GM12878 (cell line): ENCODE measurements at regions not wholly inside any gene's neighbourhood (a gene's known extent, or its start where the extent isn't known, plus 50 kb on each side); places are given as distances from the start of the nearest gene placed in this dataset.

ENCODE experiments used
- ATAC-seq: fragments of 200-7000 bp; cut with Tn5 transposase; 3 replicates; pipeline ENCODE4 v1.9.1; 2020; ENCODE audit warnings: mild to moderate bottlenecking, moderate library complexity
- BruUV-seq: library from RNA; stranded (reverse); fragments of 400-500 nt; replicated peaks from 2 replicates; lab custom pipeline; 2021; lab: Mats Ljungman, UMichigan
- CTCF ChIA-PET: fragments of 300-600 bp; sonication (Branson Sonifier 250); formaldehyde crosslinking; extraction: SDS; loops from one replicate; lab custom pipeline; 2021; ENCODE audit warnings: inconsistent platforms; lab: Yijun Ruan, JAX
- POLR2A ChIA-PET: fragments of 350-600 bp; formaldehyde crosslinking; extraction: SDS; loops from one replicate; lab custom pipeline; 2021; ENCODE audit warnings: inconsistent platforms; lab: Charles Lee
- RAD21 ChIA-PET: fragments of 300-600 bp; sonication (Branson Sonifier 250); formaldehyde crosslinking; loops from one replicate; lab custom pipeline; 2023; ENCODE audit warnings: antibody characterized with exemption; ENCODE audit not compliant: unreplicated experiment; lab: Charles Lee
- SMC1A ChIA-PET: fragments of 300-600 bp; sonication (Branson Sonifier 250); formaldehyde crosslinking; loops from one replicate; lab custom pipeline; 2023; ENCODE audit not compliant: unreplicated experiment, uncharacterized antibody; lab: Charles Lee
- DNase-seq: peaks from one replicate; pipeline ENCODE4 v3.0.0-alpha.2; 2011; ENCODE audit warnings: low read depth, low spot score
- FAIRE-seq: peaks from 3 replicates; lab custom pipeline; 2011; peaks lifted over from hg19 to GRCh38; lab: Jason Lieb, UNC
- H2AFZ ChIP-seq: 2 replicates; pipeline ENCODE4 v1.6.0; 2011; ENCODE audit warnings: low read depth, low read length, control low read depth; ENCODE audit not compliant: control insufficient read depth
- H3K27ac ChIP-seq: 2 replicates; pipeline ENCODE4 v1.5.1; 2011; ENCODE audit warnings: control low read depth; ENCODE audit not compliant: control insufficient read depth, insufficient read depth
- H3K27me3 ChIP-seq, 2 experiments: replicated peaks in 1 of 2; 2 replicates each; pipeline versions ENCODE4 v1.6.0 to v1.6.1; 2011; ENCODE audit warnings: low read length in 1 of 2; ENCODE audit not compliant: control insufficient read depth in 2 of 2, insufficient read depth in 2 of 2
- H3K36me3 ChIP-seq, 2 experiments: 2 replicates each; pipeline ENCODE4 v1.5.1; 2011; ENCODE audit warnings: low read length in 1 of 2; ENCODE audit not compliant: control insufficient read depth in 2 of 2, insufficient read depth in 2 of 2
- H3K4me1 ChIP-seq: 2 replicates; pipeline ENCODE4 v1.6.1; 2011; ENCODE audit warnings: mild to moderate bottlenecking, low read length, moderate library complexity, mixed read lengths; ENCODE audit not compliant: control insufficient read depth, insufficient read depth
- H3K4me2 ChIP-seq: 2 replicates; pipeline ENCODE4 v1.6.0; 2011; ENCODE audit warnings: control low read depth; ENCODE audit not compliant: control insufficient read depth, insufficient read depth
- H3K4me3 ChIP-seq: fragments of 200-600 bp; sonication (generic); 2 replicates; pipeline ENCODE4 v1.5.1; 2016
- H3K79me2 ChIP-seq: 2 replicates; pipeline ENCODE4 v1.6.0; 2011; ENCODE audit warnings: low read length; ENCODE audit not compliant: control insufficient read depth, insufficient read depth
- H3K9ac ChIP-seq: 2 replicates; pipeline ENCODE4 v1.8.0; 2011; ENCODE audit warnings: low read length, control low read depth, mixed read lengths; ENCODE audit not compliant: control insufficient read depth, insufficient read depth
- H3K9me3 ChIP-seq: replicated peaks from 3 replicates; pipeline ENCODE4 v1.5.1; 2011; ENCODE audit warnings: mild to moderate bottlenecking, low read length; ENCODE audit not compliant: control insufficient read depth, insufficient read depth
- H4K20me1 ChIP-seq: 2 replicates; pipeline ENCODE4 v1.6.0; 2011; ENCODE audit not compliant: control insufficient read depth, insufficient read depth
- BRCA1 ChIP-seq: IDR thresholded peaks from 2 replicates; pipeline ENCODE4 v1.6.1; 2011; ENCODE audit warnings: low read depth, low read length, improper control_type of control experiment
- HDGF ChIP-seq: fragments of 450-650 bp; IDR thresholded peaks from 2 replicates; pipeline ENCODE4 v1.6.1; 2016; ENCODE audit warnings: antibody characterized with exemption
- KDM1A ChIP-seq: fragments of 200-600 bp; sonication (generic); IDR thresholded peaks from 2 replicates; pipeline ENCODE4 v1.6.1; 2016; ENCODE audit warnings: borderline replicate concordance
- MEF2B ChIP-seq: fragments of 450-650 bp; IDR thresholded peaks from 2 replicates; pipeline ENCODE4 v1.6.1; 2018; ENCODE audit warnings: mild to moderate bottlenecking, moderate library complexity; ENCODE audit not compliant: partially characterized antibody, poor library complexity, severe bottlenecking
- MYC ChIP-seq: IDR thresholded peaks from 2 replicates; pipeline ENCODE4 v1.6.1; 2011; ENCODE audit warnings: mild to moderate bottlenecking, low read length, moderate library complexity, inconsistent platforms; ENCODE audit not compliant: insufficient read depth, insufficient replicate concordance, insufficient read length, severe bottlenecking
- NR2F1 ChIP-seq: fragments of 450-650 bp; conservative IDR thresholded peaks from 2 replicates; pipeline ENCODE4 v1.6.1; 2017; ENCODE audit warnings: mild to moderate bottlenecking
- TARDBP ChIP-seq: IDR thresholded peaks from 2 replicates; pipeline ENCODE4 v1.6.1; 2016; ENCODE audit warnings: borderline replicate concordance
- TCF3 ChIP-seq: IDR thresholded peaks from 2 replicates; pipeline ENCODE4 v1.6.1; 2012; ENCODE audit warnings: low read depth, mild to moderate bottlenecking, low read length, borderline replicate concordance; ENCODE audit not compliant: insufficient read depth
- WGBS: methylation state at CpG from one replicate; pipeline ENCODE4 v1.1.6; 2016; ENCODE audit warnings: low lambda C conversion rate; ENCODE audit not compliant: insufficient replicate concordance, insufficient coverage; ENCODE audit errors: missing lambda C conversion rate; 5-methylcytosine and 5-hydroxymethylcytosine counted together
- in situ Hi-C: fragments of 300-500 bp; cut with MboI; formaldehyde crosslinking; loops from 9 replicates; pipeline ENCODE4 v1.14.3; 2018; ENCODE audit warnings: mixed read lengths
- intact Hi-C: fragments of 100-400 bp; cut with micrococcal nuclease; formaldehyde crosslinking; loops from one replicate; pipeline ENCODE4 v1.14.2; 2022; ENCODE audit not compliant: unreplicated experiment
- TF ChIP-seq, protein P1 (sequence below): IDR thresholded peaks from 2 replicates; pipeline ENCODE4 v1.6.1; 2011; ENCODE audit warnings: mild to moderate bottlenecking, low read depth, low read length, moderate library complexity; ENCODE audit not compliant: insufficient replicate concordance
- TF ChIP-seq, protein P2 (sequence below): fragments of 450-650 bp; IDR thresholded peaks from 2 replicates; pipeline ENCODE4 v1.6.1; 2018; ENCODE audit warnings: mild to moderate bottlenecking, low read depth, moderate library complexity; ENCODE audit not compliant: partially characterized antibody
- TF ChIP-seq, protein P3 (sequence below): IDR thresholded peaks from 2 replicates; pipeline ENCODE4 v1.6.1; 2012; ENCODE audit warnings: mild to moderate bottlenecking, low read depth, low read length

DNA sequence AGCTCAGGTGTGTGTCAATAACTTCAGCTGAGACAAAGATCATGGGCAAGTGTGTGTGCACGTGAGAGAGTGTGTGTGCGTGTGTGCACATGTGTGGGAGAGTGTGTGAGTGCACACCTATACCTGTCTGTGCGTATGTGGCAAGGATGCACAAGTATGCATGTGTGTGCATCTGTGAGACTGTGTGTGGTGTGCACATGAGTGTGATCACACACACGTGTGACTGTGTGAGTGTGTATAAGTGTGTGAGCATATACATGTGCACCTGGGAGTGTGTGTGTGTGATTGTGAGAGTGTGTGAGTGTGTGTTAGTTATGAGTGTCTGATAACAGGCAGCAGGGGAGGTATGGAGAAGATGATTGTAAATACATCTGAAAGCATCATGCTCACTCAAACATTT is 657.3 kb upstream of the PFKP start:
- ChIA-PET SMC1A (no interaction called here), CTCF (interaction anchor here (0.8 kb wide), 1 partner anchor 11 kb away, joined by 3 read pairs; no protein-coding TSS in a partner anchor), RAD21 (no interaction called here), POLR2A (no interaction called here)
- in situ Hi-C loops (no loop called here), intact Hi-C loops (no loop called here)
- no peak overlapping the region for H3K27ac ChIP-seq
- FAIRE-seq: no peak
- no peaks in the 10 kb centered on the region for H3K27me3 ChIP-seq
- H2AFZ ChIP-seq: no peak overlapping the region
- no peak for ATAC-seq
- no peaks in the 10 kb centered on the region for H3K79me2 ChIP-seq
- 0% methylated on average over 3 of the region's 4 CpGs for WGBS
- no peaks in the 10 kb centered on the region for H3K36me3 ChIP-seq
- H3K4me3 ChIP-seq: no peak overlapping the region
- TF ChIP-seq, protein P1, sequence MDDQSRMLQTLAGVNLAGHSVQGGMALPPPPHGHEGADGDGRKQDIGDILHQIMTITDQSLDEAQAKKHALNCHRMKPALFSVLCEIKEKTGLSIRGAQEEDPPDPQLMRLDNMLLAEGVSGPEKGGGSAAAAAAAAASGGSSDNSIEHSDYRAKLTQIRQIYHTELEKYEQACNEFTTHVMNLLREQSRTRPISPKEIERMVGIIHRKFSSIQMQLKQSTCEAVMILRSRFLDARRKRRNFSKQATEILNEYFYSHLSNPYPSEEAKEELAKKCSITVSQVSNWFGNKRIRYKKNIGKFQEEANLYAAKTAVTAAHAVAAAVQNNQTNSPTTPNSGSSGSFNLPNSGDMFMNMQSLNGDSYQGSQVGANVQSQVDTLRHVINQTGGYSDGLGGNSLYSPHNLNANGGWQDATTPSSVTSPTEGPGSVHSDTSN: no peak
- TF ChIP-seq MEF2B (no peak), MYC (no peak), TARDBP (no peak), BRCA1 (no peak), NR2F1 (no peak), HDGF (no peak)
- no peak for DNase-seq
- H4K20me1 ChIP-seq: no peaks in the 10 kb centered on the region
- H3K9ac ChIP-seq: no peak overlapping the region
- no peaks in the 10 kb centered on the region for H3K9me3 ChIP-seq
- no TSS peak for BruUV-seq
- H3K4me1 ChIP-seq: no peaks in the 10 kb centered on the region
- no peak overlapping the region for H3K4me2 ChIP-seq

DNA sequence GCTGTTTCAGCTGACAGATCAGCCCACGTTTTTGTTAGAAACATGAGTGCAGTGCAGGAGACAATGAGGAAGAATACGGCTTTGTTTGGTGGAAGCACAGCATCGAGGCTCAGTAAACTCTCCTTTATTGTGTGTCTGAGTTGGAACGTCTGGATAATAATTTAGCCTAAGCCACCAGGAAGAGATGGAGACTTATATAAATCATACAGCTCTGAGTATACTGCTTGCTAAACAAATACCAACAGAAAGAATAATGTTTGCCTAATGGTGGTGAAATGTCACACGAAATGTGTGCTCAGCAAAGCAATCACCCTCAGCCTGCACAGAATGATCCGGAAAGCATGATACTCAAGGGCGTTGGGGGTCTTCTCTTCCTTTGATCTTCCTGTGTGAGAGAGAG is 664.1 kb upstream of the ADARB2 start:
- Histone ChIP-seq H3K9me3 (no peaks in the 10 kb centered on the region), H3K27ac (no peak overlapping the region), H3K27me3 (no peaks in the 10 kb centered on the region; a peak in 1 of 4 replicates), H4K20me1 (no peaks in the 10 kb centered on the region), H3K9ac (no peak overlapping the region), H3K4me1 (no peaks in the 10 kb centered on the region), H2AFZ (no peak overlapping the region), H3K4me2 (no peak overlapping the region), H3K79me2 (no peaks in the 10 kb centered on the region), H3K36me3 (no peaks in the 10 kb centered on the region), H3K4me3 (no peak overlapping the region)
- no peak for ATAC-seq
- DNase-seq: no peak
- no peak for FAIRE-seq
- POLR2A ChIA-PET: no interaction called here
- CTCF ChIA-PET: no interaction called here
- in situ Hi-C loops (no loop called here), intact Hi-C loops (no loop called here)
- SMC1A ChIA-PET: no interaction called here
- 27% methylated on average over 7 of the region's 7 CpGs for WGBS
- RAD21 ChIA-PET: no interaction called here
- BruUV-seq: no TSS peak
- TF ChIP-seq KDM1A (no peak), BRCA1 (no peak), TCF3 (no peak)
- TF ChIP-seq, protein P2, sequence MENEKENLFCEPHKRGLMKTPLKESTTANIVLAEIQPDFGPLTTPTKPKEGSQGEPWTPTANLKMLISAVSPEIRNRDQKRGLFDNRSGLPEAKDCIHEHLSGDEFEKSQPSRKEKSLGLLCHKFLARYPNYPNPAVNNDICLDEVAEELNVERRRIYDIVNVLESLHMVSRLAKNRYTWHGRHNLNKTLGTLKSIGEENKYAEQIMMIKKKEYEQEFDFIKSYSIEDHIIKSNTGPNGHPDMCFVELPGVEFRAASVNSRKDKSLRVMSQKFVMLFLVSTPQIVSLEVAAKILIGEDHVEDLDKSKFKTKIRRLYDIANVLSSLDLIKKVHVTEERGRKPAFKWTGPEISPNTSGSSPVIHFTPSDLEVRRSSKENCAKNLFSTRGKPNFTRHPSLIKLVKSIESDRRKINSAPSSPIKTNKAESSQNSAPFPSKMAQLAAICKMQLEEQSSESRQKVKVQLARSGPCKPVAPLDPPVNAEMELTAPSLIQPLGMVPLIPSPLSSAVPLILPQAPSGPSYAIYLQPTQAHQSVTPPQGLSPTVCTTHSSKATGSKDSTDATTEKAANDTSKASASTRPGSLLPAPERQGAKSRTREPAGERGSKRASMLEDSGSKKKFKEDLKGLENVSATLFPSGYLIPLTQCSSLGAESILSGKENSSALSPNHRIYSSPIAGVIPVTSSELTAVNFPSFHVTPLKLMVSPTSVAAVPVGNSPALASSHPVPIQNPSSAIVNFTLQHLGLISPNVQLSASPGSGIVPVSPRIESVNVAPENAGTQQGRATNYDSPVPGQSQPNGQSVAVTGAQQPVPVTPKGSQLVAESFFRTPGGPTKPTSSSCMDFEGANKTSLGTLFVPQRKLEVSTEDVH: no peak
- TF ChIP-seq, protein P3, sequence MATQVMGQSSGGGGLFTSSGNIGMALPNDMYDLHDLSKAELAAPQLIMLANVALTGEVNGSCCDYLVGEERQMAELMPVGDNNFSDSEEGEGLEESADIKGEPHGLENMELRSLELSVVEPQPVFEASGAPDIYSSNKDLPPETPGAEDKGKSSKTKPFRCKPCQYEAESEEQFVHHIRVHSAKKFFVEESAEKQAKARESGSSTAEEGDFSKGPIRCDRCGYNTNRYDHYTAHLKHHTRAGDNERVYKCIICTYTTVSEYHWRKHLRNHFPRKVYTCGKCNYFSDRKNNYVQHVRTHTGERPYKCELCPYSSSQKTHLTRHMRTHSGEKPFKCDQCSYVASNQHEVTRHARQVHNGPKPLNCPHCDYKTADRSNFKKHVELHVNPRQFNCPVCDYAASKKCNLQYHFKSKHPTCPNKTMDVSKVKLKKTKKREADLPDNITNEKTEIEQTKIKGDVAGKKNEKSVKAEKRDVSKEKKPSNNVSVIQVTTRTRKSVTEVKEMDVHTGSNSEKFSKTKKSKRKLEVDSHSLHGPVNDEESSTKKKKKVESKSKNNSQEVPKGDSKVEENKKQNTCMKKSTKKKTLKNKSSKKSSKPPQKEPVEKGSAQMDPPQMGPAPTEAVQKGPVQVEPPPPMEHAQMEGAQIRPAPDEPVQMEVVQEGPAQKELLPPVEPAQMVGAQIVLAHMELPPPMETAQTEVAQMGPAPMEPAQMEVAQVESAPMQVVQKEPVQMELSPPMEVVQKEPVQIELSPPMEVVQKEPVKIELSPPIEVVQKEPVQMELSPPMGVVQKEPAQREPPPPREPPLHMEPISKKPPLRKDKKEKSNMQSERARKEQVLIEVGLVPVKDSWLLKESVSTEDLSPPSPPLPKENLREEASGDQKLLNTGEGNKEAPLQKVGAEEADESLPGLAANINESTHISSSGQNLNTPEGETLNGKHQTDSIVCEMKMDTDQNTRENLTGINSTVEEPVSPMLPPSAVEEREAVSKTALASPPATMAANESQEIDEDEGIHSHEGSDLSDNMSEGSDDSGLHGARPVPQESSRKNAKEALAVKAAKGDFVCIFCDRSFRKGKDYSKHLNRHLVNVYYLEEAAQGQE: no peak
